H1 (cell line): ENCODE measurements at regions not wholly inside any gene's neighbourhood (a gene's known extent, or its start where the extent isn't known, plus 50 kb on each side); places are given as distances from the start of the nearest gene placed in this dataset.

Source experiments
- CTCF ChIA-PET: fragments of 300-600 bp; sonication (Branson Sonifier 250); formaldehyde crosslinking; loops from one replicate; lab custom pipeline; 2021; ENCODE audit not compliant: partially characterized antibody; lab: Charles Lee
- POLR2A ChIA-PET: fragments of 300-600 bp; sonication (Branson Sonifier 250); formaldehyde crosslinking; loops from one replicate; lab custom pipeline; 2021; ENCODE audit warnings: inconsistent platforms; ENCODE audit not compliant: partially characterized antibody; lab: Charles Lee
- DNase-seq, 2 experiments: peaks; one replicate each; pipeline versions ENCODE4 v3.0.0 to v3.0.0-alpha.2; 2010 to 2022; ENCODE audit warnings: low spot score in 2 of 2, low read depth in 1 of 2, mixed read lengths in 1 of 2
- FAIRE-seq: peaks from 2 replicates; lab custom pipeline; 2011; peaks lifted over from hg19 to GRCh38; lab: Jason Lieb, UNC
- H2AFZ ChIP-seq: 2 replicates; pipeline ENCODE4 v1.8.1; 2012; ENCODE audit warnings: low read length, inconsistent platforms
- H2AK5ac ChIP-seq: 2 replicates; pipeline ENCODE4 v1.6.1; 2013; ENCODE audit warnings: low read depth, low read length
- H2BK120ac ChIP-seq: replicated peaks from 2 replicates; pipeline ENCODE3; 2013; ENCODE audit warnings: low read depth, low read length, inconsistent platforms
- H2BK12ac ChIP-seq: 2 replicates; pipeline ENCODE4 v1.6.1; 2013; ENCODE audit warnings: low read depth, low read length
- H2BK15ac ChIP-seq: 2 replicates; pipeline ENCODE4 v1.6.1; 2013; ENCODE audit warnings: low read length
- H2BK20ac ChIP-seq: 2 replicates; pipeline ENCODE4 v1.6.1; 2013; ENCODE audit warnings: low read length
- H2BK5ac ChIP-seq: 2 replicates; pipeline ENCODE4 v1.6.1; 2013; ENCODE audit warnings: low read depth, low read length
- H3K14ac ChIP-seq: 2 replicates; pipeline ENCODE4 v1.6.1; 2013; ENCODE audit warnings: inconsistent platforms; ENCODE audit not compliant: insufficient read length
- H3K18ac ChIP-seq: 2 replicates; pipeline ENCODE4 v1.6.1; 2013; ENCODE audit warnings: low read length; ENCODE audit errors: extremely low read depth
- H3K23ac ChIP-seq: 2 replicates; pipeline ENCODE4 v1.6.1; 2013; ENCODE audit warnings: inconsistent platforms; ENCODE audit not compliant: insufficient read length
- H3K23me2 ChIP-seq: 2 replicates; pipeline ENCODE4 v1.6.1; 2013; ENCODE audit warnings: low read depth, low read length
- H3K27ac ChIP-seq: 2 replicates; pipeline ENCODE4 v1.6.1; 2011; ENCODE audit warnings: low read depth, low read length, inconsistent platforms
- H3K27me3 ChIP-seq, 4 experiments: replicated peaks in 1 of 4; 1 replicate in 1 of 4; 2 replicates in 3 of 4; pipeline versions ENCODE4 v1.6.1 to v1.8.1; 2011 to 2013; ENCODE audit warnings: low read length in 3 of 4, mild to moderate bottlenecking in 3 of 4, inconsistent platforms in 2 of 4, mixed read lengths in 2 of 4, moderate library complexity in 1 of 4; ENCODE audit not compliant: control insufficient read depth in 3 of 4, insufficient read depth in 3 of 4; ENCODE audit errors: extremely low read depth in 1 of 4
- H3K36me3 ChIP-seq, 4 experiments: 2 replicates each; pipeline versions ENCODE4 v1.6.1 to v1.8.1; 2011 to 2013; ENCODE audit warnings: mild to moderate bottlenecking in 4 of 4, low read length in 3 of 4, moderate library complexity in 2 of 4, control low read depth in 1 of 4, inconsistent platforms in 1 of 4; ENCODE audit not compliant: insufficient read depth in 4 of 4, control insufficient read depth in 2 of 4
- H3K4ac ChIP-seq: replicated peaks from 2 replicates; pipeline ENCODE3; 2013; ENCODE audit warnings: low read length, low read depth, mixed read lengths, inconsistent platforms; ENCODE audit not compliant: insufficient read length
- H3K4me1 ChIP-seq, 4 experiments: replicated peaks in 1 of 4; 1 replicate in 1 of 4; 2 replicates in 3 of 4; pipeline versions ENCODE4 v1.6.1 to v1.8.1; 2011 to 2013; ENCODE audit warnings: low read length in 3 of 4, inconsistent platforms in 2 of 4, mixed read lengths in 1 of 4; ENCODE audit not compliant: insufficient read depth in 4 of 4, control insufficient read depth in 3 of 4
- H3K4me2 ChIP-seq, 2 experiments: 2 replicates each; pipeline versions ENCODE4 v1.6.1 to v1.8.1; 2011 to 2013; ENCODE audit warnings: low read depth in 2 of 2, low read length in 2 of 2, control low read depth in 1 of 2, inconsistent platforms in 1 of 2, mild to moderate bottlenecking in 1 of 2; ENCODE audit not compliant: insufficient read depth in 1 of 2
- H3K4me3 ChIP-seq, 4 experiments: fragments of 200-600, 300-600 bp in 1 of 4; sonication (generic), shearing (Covaris generic), sonication (Bioruptor Twin) in 1 of 4; 2 replicates each; pipeline versions ENCODE4 v1.5.1 to v1.8.1; 2011 to 2016; ENCODE audit warnings: low read length in 4 of 4, low read depth in 3 of 4, control low read depth in 2 of 4, inconsistent platforms in 2 of 4, mild to moderate bottlenecking in 2 of 4, mixed read lengths in 1 of 4, moderate library complexity in 1 of 4; ENCODE audit not compliant: insufficient read depth in 2 of 4; ENCODE audit errors: extremely low read depth in 1 of 4
- H3K56ac ChIP-seq: replicated peaks from 2 replicates; pipeline ENCODE3; 2013; ENCODE audit warnings: low read depth, mild to moderate bottlenecking, mixed read lengths, low read length, inconsistent platforms; ENCODE audit not compliant: insufficient read length
- H3K79me1 ChIP-seq: 2 replicates; pipeline ENCODE4 v1.6.1; 2013; ENCODE audit warnings: low read depth, low read length, control low read depth
- H3K79me2 ChIP-seq, 2 experiments: 2 replicates each; pipeline versions ENCODE4 v1.6.1 to v1.8.1; 2012 to 2013; ENCODE audit warnings: low read length in 2 of 2, mild to moderate bottlenecking in 2 of 2, inconsistent platforms in 1 of 2; ENCODE audit not compliant: insufficient read depth in 2 of 2, control insufficient read depth in 1 of 2
- H3K9ac ChIP-seq, 4 experiments: replicated peaks in 1 of 4; 1 replicate in 1 of 4; 2 replicates in 3 of 4; pipeline versions ENCODE4 v1.6.1 to v1.8.1; 2011 to 2013; ENCODE audit warnings: low read depth in 3 of 4, low read length in 3 of 4, control low read depth in 2 of 4, mild to moderate bottlenecking in 2 of 4, moderate library complexity in 2 of 4, inconsistent platforms in 1 of 4; ENCODE audit errors: extremely low read depth in 1 of 4
- H3K9me3 ChIP-seq, 2 experiments: 2 replicates each; pipeline versions ENCODE4 v1.6.1 to v1.8.1; 2012 to 2013; ENCODE audit warnings: mild to moderate bottlenecking in 2 of 2, moderate library complexity in 2 of 2, control low read depth in 1 of 2, inconsistent platforms in 1 of 2, low read depth in 1 of 2, low read length in 1 of 2, mixed read lengths in 1 of 2; ENCODE audit not compliant: insufficient read depth in 2 of 2
- H4K20me1 ChIP-seq, 2 experiments: replicated peaks in 1 of 2; 2 replicates each; pipeline versions ENCODE3 to v1.8.1; 2011 to 2013; ENCODE audit warnings: inconsistent platforms in 2 of 2, low read length in 2 of 2, mild to moderate bottlenecking in 1 of 2; ENCODE audit not compliant: insufficient read depth in 2 of 2, control insufficient read depth in 1 of 2
- H4K5ac ChIP-seq: 2 replicates; pipeline ENCODE4 v1.6.1; 2013; ENCODE audit warnings: low read length, low read depth, mixed read lengths, inconsistent platforms; ENCODE audit not compliant: insufficient read length
- H4K8ac ChIP-seq: 2 replicates; pipeline ENCODE4 v1.8.0; 2013; ENCODE audit warnings: mild to moderate bottlenecking, moderate library complexity, low read length, inconsistent platforms; ENCODE audit not compliant: insufficient read depth; ENCODE audit errors: extremely low read depth
- H4K91ac ChIP-seq: replicated peaks from 2 replicates; pipeline ENCODE3; 2013; ENCODE audit warnings: low read length, mixed read lengths, inconsistent platforms; ENCODE audit not compliant: insufficient read length
- ASH2L ChIP-seq: fragments of 200-600, 300-600 bp; sonication (generic); IDR thresholded peaks from one replicate; pipeline ENCODE4 v1.7.1; 2017; ENCODE audit warnings: low read length
- CBX5 ChIP-seq: fragments of 300-800, 300-1000 bp; sonication (generic); IDR thresholded peaks from 2 replicates; pipeline ENCODE4 v1.7.1; 2016; ENCODE audit warnings: antibody characterized with exemption, low read length, low read depth
- CBX8 ChIP-seq: fragments of 300-800, 300-1000 bp; sonication (generic); IDR thresholded peaks from 2 replicates; pipeline ENCODE4 v1.7.1; 2016; ENCODE audit warnings: low read depth, low read length, borderline replicate concordance
- CREB1 ChIP-seq: IDR thresholded peaks from 2 replicates; pipeline ENCODE4 v1.6.1; 2012; ENCODE audit warnings: inconsistent platforms
- HDAC2 ChIP-seq, 2 experiments: fragments of 300-600 bp in 1 of 2; sonication (generic) in 1 of 2; IDR thresholded peaks; 2 replicates each; pipeline ENCODE4 v1.6.1; 2011 to 2012; ENCODE audit warnings: low read depth in 2 of 2, low read length in 2 of 2, mild to moderate bottlenecking in 2 of 2, moderate library complexity in 2 of 2, borderline replicate concordance in 1 of 2, inconsistent platforms in 1 of 2
- HDAC6 ChIP-seq: IDR thresholded peaks from one replicate; pipeline ENCODE4 v1.7.1; 2012; ENCODE audit warnings: low read depth, mild to moderate bottlenecking, inconsistent platforms, low read length, moderate library complexity
- KDM5A ChIP-seq: fragments of 200-600 bp; IDR thresholded peaks from 2 replicates; pipeline ENCODE4 v1.7.1; 2012; ENCODE audit warnings: mild to moderate bottlenecking, low read length, inconsistent platforms, mixed read lengths
- RNF2 ChIP-seq: fragments of 200-900, 300-1000 bp; sonication (generic); IDR thresholded peaks from 2 replicates; pipeline ENCODE4 v1.7.1; 2016; ENCODE audit warnings: borderline replicate concordance, low read depth, mild to moderate bottlenecking, antibody characterized with exemption, low read length; ENCODE audit not compliant: poor library complexity, severe bottlenecking; ENCODE audit errors: missing control alignments
- TEAD4 ChIP-seq: IDR thresholded peaks from 2 replicates; pipeline ENCODE4 v1.6.1; 2012; ENCODE audit warnings: low read depth, low read length, inconsistent platforms, mixed read lengths
- WGBS, 2 experiments: shearing (Covaris generic) in 1 of 2; methylation state at CpG; one replicate each; pipeline versions ENCODE4 v1.1.6 to v1.1.7; 2013 to 2015; ENCODE audit warnings: low lambda C conversion rate in 2 of 2, mixed read lengths in 2 of 2, inconsistent platforms in 1 of 2, low coverage in 1 of 2, missing lambda C conversion rate in 1 of 2; ENCODE audit not compliant: insufficient replicate concordance in 2 of 2, insufficient coverage in 1 of 2, insufficient read length in 1 of 2; ENCODE audit errors: extremely low coverage in 1 of 2, missing lambda C conversion rate in 1 of 2; 5-methylcytosine and 5-hydroxymethylcytosine counted together

GRCh38 chr9:82254646-82255367, 266.2 kb downstream of the SPATA31D1 start:
- no peaks in the 10 kb centered on the region for H3K9me3 ChIP-seq
- H2BK12ac ChIP-seq: no peak overlapping the region
- no peaks in the 10 kb centered on the region for H3K4me1 ChIP-seq
- H3K9ac ChIP-seq: no peak overlapping the region
- DNase-seq (no peak), FAIRE-seq (no peak)
- ChIA-PET POLR2A (no interaction called here), CTCF (interaction anchor here (1.2 kb wide), 1 partner anchor 14 kb away, joined by 3 read pairs; no protein-coding TSS in a partner anchor)
- H3K36me3 ChIP-seq: no peaks in the 10 kb centered on the region
- no peak overlapping the region for H2AFZ ChIP-seq
- no peak overlapping the region for H3K18ac ChIP-seq
- no peak overlapping the region for H3K4me2 ChIP-seq
- no peak overlapping the region for H3K4me3 ChIP-seq
- no peak overlapping the region for H3K27ac ChIP-seq
- no peak overlapping the region for H4K91ac ChIP-seq
- no peak overlapping the region for H2BK5ac ChIP-seq
- WGBS, 2 experiments: 85% methylated on average over 1 of the region's 1 CpG; no CpG with 5 or more reads in 1 of the 2 experiments
- no peak overlapping the region for H3K4ac ChIP-seq
- H2BK15ac ChIP-seq: no peak overlapping the region
- no peak overlapping the region for H2BK20ac ChIP-seq
- H2BK120ac ChIP-seq: no peak overlapping the region
- no peak overlapping the region for H4K8ac ChIP-seq
- H4K20me1 ChIP-seq: no peaks in the 10 kb centered on the region
- H3K79me2 ChIP-seq: no peaks in the 10 kb centered on the region
- no peaks in the 10 kb centered on the region for H3K79me1 ChIP-seq
- H3K27me3 ChIP-seq: no peaks in the 10 kb centered on the region
- H2AK5ac ChIP-seq: no peak overlapping the region
- no peak overlapping the region for H3K14ac ChIP-seq
- H3K23me2 ChIP-seq: no peaks in the 10 kb centered on the region; the same call in 1 of the 2 replicates
- H3K23ac ChIP-seq: no peak overlapping the region
- H4K5ac ChIP-seq: no peak overlapping the region
- H3K56ac ChIP-seq: no peak overlapping the region
- TF ChIP-seq ASH2L (no peak), CREB1 (no peak), HDAC2 (IDR thresholded peaks at IDR 0.05; ENCODE audit: borderline replicate concordance in 1 of 2, low read depth in 2 of 2, low read length in 2 of 2) (no peak), RNF2 (no peak), CBX8 (no peak), HDAC6 (no peak), KDM5A (no peak), CBX5 (no peak), TEAD4 (no peak)
